GM18499 (cell line): ENCODE measurements at regions not wholly inside any gene's neighbourhood (a gene's known extent, or its start where the extent isn't known, plus 50 kb on each side); places are given as distances from the start of the nearest gene placed in this dataset.
"Not testable (repeated sequence)": the region's sequence is repeated elsewhere in the genome, so short reads cannot be mapped to it uniquely, and the experiment has no call there.

Experiments
- ATAC-seq: cut with Tn5 transposase; IDR thresholded peaks from one replicate; pipeline ENCODE4 v1.9.1; 2021; ENCODE audit warnings: moderate number of reproducible peaks; ENCODE audit not compliant: insufficient read depth, unreplicated experiment

- ATAC-seq, result no peak
Observed at GRCh38 chr4:129829373-129829772, 733.4 kb downstream of the C4orf33 start.

- no peak for ATAC-seq
Observed at GRCh38 chr4:129839687-129840086, 743.7 kb downstream of the C4orf33 start.

DNA sequence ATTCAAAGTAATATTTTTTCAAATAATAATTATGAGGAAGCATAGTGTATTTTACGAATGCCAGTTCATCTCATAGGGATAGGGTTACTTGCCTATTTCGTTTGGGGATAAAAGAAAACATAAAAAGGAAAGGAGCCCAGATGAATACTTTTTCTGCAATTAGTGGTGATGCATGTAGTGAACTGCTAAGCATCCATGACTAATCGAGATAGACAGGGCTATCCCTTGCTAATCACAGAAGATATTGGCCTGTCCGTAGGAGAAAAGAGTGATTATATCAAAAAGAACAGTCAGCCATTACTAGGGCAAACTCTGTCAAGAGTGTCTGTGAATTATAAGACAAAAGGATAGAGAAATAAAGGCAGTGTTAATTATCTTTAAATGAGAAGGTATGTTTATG, 746.1 kb downstream of the C4orf33 start:
- no peak for ATAC-seq

DNA sequence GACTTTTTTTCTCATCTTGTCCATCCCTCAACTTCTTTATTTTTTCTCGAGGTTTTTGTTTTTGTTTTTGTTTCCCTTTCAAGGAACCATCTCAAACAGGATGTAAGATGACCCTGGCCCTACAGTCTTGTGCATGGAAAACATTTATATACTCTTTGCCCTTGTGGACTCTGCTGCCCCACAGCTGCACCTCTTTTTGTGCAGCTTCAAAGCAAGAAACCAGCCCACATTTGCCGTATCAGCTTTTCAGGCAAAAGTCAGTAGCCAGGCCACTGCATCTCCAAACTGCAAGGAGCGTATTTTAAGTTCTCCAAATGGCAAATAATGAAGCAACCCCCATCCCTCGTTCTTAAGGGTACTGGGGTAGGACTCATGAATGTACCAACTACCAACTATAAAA, 756.5 kb downstream of the C4orf33 start:
- ATAC-seq, result no peak

- not testable (repeated sequence) for ATAC-seq
Observed at GRCh38 chr4:129853685-129854467, 757.9 kb downstream of the C4orf33 start.

DNA sequence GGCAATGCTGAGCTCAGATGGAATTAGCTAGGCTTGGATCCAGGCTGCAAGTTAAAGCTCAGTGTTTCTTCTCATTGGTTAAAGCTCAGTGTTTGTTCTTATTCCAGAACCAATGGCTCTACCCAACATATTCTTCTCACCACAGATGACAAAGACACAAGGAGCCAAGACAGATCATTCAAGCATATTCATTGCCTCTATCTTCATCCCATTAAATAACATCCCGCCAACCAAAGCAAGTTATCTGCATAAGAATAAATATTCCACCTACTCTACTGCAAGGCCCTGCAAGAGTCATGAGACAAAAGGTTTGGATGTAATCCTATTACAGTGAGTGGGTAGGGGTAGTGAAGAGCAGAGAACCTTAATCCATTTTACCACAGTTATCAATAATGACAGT, 766.5 kb downstream of the C4orf33 start:
- no peak for ATAC-seq

GRCh38 chr4:129863206-129863605, 767.3 kb downstream of the C4orf33 start:
- no peak for ATAC-seq

DNA sequence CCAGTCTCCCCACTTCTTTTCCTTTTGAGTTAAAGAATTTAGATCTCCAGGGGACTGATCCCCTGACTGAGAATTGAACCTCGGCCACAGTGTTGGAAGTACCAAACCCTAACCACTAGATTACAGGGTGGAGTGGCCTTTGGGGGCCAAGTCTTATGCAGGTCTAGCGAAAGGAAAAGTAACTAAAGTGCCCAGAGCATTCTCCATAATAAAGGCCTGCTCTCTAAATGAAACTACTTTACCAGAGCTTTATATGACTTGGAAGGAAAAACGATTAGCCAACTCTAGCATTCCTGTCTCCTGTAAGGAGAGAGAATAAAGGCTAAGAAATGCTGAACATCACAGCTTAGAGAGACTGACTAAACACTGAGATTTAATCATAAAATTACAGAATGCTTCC, 788.0 kb downstream of the C4orf33 start:
- ATAC-seq, result no peak

GRCh38 chr4:129897111-129897510, 801.2 kb downstream of the C4orf33 start:
- ATAC-seq, result no peak

- ATAC-seq, result no peak
Observed at GRCh38 chr4:129899849-129900248, 803.9 kb downstream of the C4orf33 start.

DNA sequence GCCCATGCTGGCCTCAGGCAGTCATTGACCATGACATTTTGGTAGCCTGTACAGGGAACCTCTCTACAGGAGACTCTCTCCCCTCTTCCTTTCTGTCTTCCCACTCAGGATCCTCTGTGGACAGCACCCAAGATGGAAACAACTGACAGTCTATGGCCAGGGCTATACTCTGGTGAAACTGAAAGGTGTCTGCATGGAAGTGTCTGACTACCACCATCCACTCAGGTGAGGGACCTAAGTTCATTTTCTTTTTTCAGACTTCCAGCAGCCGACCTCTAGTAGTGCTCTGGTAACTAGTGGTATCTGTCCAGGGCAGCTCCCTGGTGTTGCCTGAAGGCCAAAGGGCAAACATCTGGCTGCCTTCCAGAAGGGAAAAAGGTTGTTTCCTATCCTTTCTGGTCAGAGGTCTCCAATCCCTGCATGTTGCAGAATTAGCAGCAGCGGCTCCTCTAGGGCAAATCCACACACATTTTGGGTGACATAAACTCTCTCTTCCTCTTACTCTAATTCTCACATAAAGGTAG, 804.5 kb downstream of the C4orf33 start:
- ATAC-seq, result no peak

DNA sequence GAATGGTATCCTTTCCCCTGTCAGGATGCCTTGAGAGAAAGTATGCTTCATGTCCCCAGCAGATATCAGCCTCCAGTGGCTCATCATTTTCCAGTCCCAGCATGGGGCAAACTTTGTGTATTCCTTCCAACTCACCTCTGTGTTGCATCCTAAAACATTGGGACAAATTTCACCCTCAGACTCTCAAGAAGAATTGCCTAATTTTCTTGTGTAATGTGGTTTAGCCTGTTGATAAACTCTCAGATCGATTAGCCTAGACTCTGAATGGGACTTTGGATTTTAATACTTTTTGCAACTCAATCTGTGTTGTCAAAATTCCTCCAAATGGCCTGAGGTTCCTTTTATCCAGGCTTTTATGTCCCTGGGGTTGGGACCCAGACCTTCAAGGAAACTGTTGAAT, 805.3 kb downstream of the C4orf33 start:
- ATAC-seq, result no peak

DNA sequence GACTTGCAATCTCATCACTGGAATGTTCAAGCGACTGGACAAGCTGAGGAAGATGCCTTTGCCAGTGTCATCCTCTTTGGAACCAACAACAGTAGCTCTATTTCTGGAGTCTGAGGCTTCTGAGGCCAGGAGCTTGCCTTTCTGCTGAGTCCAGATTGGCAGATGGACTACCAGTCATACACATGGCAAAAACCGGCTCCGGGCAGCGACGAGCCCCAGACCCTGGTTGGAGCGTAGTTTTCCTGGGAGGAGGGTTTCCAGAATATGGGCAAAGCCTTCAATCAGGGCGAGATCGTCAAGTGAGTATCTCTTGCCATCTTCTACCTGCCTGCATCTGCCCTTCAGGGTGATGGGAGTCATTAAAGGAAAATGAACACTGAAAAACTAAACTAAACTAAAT, 807.9 kb downstream of the C4orf33 start:
- ATAC-seq, result no peak

DNA sequence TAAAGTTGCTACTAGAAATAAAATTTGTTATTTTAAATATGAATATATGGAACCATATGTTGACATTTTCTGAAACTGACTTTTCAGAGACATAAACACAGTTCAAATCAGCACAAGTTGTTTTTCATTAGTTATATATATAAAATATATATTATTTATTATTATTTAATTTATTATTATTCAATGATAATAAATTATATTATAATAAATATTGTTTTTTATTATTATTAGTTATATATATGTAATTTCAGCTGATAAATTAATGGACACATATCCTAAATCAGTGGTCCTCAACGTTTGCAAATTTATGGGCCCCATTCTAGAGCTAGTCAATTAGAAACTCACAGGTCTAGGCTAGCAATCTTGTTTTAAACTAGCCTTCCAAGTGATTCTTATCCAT, 809.3 kb downstream of the C4orf33 start:
- ATAC-seq, result no peak

- no peak for ATAC-seq
Observed at GRCh38 chr4:129908117-129908516, 812.2 kb downstream of the C4orf33 start.

- ATAC-seq, result no peak
Observed at GRCh38 chr4:129916991-129917390, 821.0 kb downstream of the C4orf33 start.

DNA sequence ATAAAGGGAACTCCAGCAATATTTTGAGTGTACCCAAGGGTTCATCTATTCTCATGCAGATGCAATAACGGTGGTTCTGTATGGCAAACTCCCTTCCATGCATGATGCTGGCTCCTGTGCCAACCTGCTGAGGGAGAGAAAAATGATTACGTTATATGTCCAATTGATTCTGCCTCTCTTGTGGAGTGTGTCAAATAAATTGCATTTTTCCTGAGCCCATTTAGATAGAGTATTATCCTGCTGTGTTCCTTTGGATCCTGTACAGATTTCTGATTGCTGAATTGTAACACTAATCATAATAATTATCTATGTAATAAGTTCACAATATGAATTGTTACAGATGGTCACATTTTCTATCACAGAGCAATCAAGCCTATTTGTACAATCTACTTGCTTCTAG, 821.7 kb downstream of the C4orf33 start:
- no peak for ATAC-seq

DNA sequence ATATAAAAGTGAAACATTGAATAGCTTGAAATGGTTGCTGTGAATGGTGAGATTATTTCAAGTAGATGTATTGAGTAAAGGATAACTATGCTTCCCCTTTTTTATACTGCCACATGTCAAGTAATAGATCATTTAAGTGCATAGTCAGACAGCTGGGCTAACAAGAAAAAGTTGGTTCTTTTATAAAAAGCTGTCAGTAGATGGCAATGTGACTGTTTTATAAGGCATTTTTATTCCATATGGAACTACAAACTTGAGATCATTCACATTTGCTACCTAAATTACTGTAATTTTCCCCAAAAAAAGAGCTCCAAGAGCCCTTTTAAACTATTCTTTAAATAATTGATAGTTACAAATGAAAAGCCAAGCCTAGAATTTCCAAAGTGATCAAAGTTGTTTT, 831.0 kb downstream of the C4orf33 start:
- no peak for ATAC-seq

- no peak for ATAC-seq
Observed at GRCh38 chr4:129929052-129929451, 833.1 kb downstream of the C4orf33 start.

DNA sequence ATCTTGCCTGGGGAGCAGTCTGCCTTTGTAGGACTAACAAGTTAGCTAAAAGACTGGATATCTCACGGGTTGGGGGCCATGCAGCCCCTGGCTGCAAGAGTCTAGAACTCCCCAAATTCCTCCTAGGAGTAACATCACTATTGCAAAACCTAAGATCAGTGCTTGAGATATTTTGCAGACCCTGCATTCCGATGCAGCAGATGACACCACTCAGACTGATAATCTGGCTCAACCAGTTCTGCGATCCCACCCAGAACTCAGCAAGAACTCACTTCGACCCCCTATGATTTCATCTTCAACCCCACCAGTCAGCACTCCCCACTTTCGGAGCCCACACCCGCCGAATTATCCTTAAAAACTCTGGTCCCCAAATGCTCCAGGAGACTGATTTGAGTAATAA, 834.0 kb downstream of the C4orf33 start:
- no peak for ATAC-seq

DNA sequence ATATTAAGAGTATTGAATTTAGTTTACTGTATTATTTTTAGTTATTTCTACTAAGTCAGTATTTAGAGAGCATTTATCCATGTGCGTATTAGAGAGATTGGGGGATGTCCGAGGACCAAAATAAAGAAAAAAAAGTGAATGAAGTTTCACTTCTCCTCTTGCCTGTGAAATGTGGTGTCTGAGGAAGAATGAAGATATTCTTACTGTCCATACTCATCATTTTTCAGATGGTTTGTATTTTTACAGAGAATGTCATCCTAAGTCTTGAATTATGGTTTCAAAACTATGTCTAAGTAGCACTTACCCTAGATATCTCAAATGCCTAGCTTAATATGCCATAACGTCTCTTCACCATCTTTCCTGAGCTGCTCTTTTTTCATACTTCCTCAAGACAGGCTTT, 854.3 kb downstream of the C4orf33 start:
- ATAC-seq, result no peak

GRCh38 chr4:129966175-129966574, 870.2 kb downstream of the C4orf33 start:
- ATAC-seq, result no peak
